IMR-90 (cell line): ENCODE measurements at regions not wholly inside any gene's neighbourhood (a gene's known extent, or its start where the extent isn't known, plus 50 kb on each side); places are given as distances from the start of the nearest gene placed in this dataset.

Experiments used
- ATAC-seq: fragments of 200-7000 bp; cut with Tn5 transposase; 2 replicates; pipeline ENCODE4 v1.9.1; 2020; ENCODE audit warnings: low read depth, mild to moderate bottlenecking, moderate library complexity
- BruUV-seq: library from RNA; stranded (reverse); fragments of 400-500 nt; replicated peaks from 2 replicates; lab custom pipeline; 2021; lab: Mats Ljungman, UMichigan
- CTCF ChIA-PET: fragments of 300-600 bp; formaldehyde crosslinking; extraction: SDS; loops from one replicate; lab custom pipeline; 2021; ENCODE audit warnings: antibody characterized with exemption; lab: Yijun Ruan, JAX
- POLR2A ChIA-PET: fragments of 300-600 bp; sonication (Branson Sonifier 250); formaldehyde crosslinking; loops from one replicate; lab custom pipeline; 2022; ENCODE audit warnings: antibody characterized with exemption; ENCODE audit not compliant: unreplicated experiment; lab: Charles Lee
- DNase-seq: peaks from one replicate; pipeline ENCODE4 v3.0.0; 2013
- H2AFZ ChIP-seq: replicated peaks from 2 replicates; pipeline ENCODE3; 2013; ENCODE audit warnings: low read length, mild to moderate bottlenecking; ENCODE audit not compliant: poor library complexity
- H2AK5ac ChIP-seq: 2 replicates; pipeline ENCODE4 v1.6.1; 2013; ENCODE audit warnings: low read depth, low read length, inconsistent platforms
- H2AK9ac ChIP-seq: replicated peaks from 2 replicates; pipeline ENCODE3; 2013; ENCODE audit warnings: mild to moderate bottlenecking, low read depth, low read length, moderate library complexity; ENCODE audit not compliant: poor library complexity
- H2BK120ac ChIP-seq: 2 replicates; pipeline ENCODE4 v1.6.1; 2013; ENCODE audit warnings: low read depth, low read length, inconsistent platforms
- H2BK15ac ChIP-seq: 3 replicates; pipeline ENCODE4 v1.6.1; 2013; ENCODE audit warnings: low read depth, low read length, inconsistent platforms
- H2BK20ac ChIP-seq: 2 replicates; pipeline ENCODE4 v1.6.1; 2013; ENCODE audit warnings: low read depth, mild to moderate bottlenecking, inconsistent platforms, low read length, moderate library complexity
- H2BK5ac ChIP-seq: 2 replicates; pipeline ENCODE4 v1.6.1; 2013; ENCODE audit warnings: mild to moderate bottlenecking, low read depth, low read length, inconsistent platforms; ENCODE audit not compliant: poor library complexity, severe bottlenecking
- H3K14ac ChIP-seq: replicated peaks from 2 replicates; pipeline ENCODE4 v1.6.1; 2013; ENCODE audit warnings: low read depth, low read length, inconsistent platforms
- H3K18ac ChIP-seq: 2 replicates; pipeline ENCODE4 v1.6.1; 2013; ENCODE audit warnings: low read depth, low read length, control low read depth
- H3K23ac ChIP-seq: 2 replicates; pipeline ENCODE4 v1.6.1; 2013; ENCODE audit warnings: low read depth, low read length, inconsistent platforms
- H3K27ac ChIP-seq: 2 replicates; pipeline ENCODE4 v1.5.1; 2013; ENCODE audit warnings: mild to moderate bottlenecking, control low read depth, low read length; ENCODE audit not compliant: insufficient read depth
- H3K27me3 ChIP-seq: 2 replicates; pipeline ENCODE4 v1.6.1; 2013; ENCODE audit warnings: low read length; ENCODE audit not compliant: control insufficient read depth, insufficient read depth
- H3K36me3 ChIP-seq: 2 replicates; pipeline ENCODE4 v1.6.1; 2013; ENCODE audit warnings: low read length, mixed read lengths; ENCODE audit not compliant: control insufficient read depth, insufficient read depth
- H3K4ac ChIP-seq: 2 replicates; pipeline ENCODE4 v1.6.1; 2013; ENCODE audit warnings: low read depth, low read length, inconsistent platforms
- H3K4me1 ChIP-seq: 2 replicates; pipeline ENCODE4 v1.6.1; 2013; ENCODE audit warnings: low read length, mixed read lengths; ENCODE audit not compliant: control insufficient read depth, insufficient read depth
- H3K4me2 ChIP-seq: 2 replicates; pipeline ENCODE4 v1.6.1; 2013; ENCODE audit warnings: low read depth, mild to moderate bottlenecking, control low read depth, low read length, moderate library complexity
- H3K4me3 ChIP-seq: 2 replicates; pipeline ENCODE4 v1.5.1; 2013; ENCODE audit warnings: low read depth, mild to moderate bottlenecking, control low read depth, low read length, moderate library complexity; ENCODE audit not compliant: insufficient read depth
- H3K56ac ChIP-seq: 2 replicates; pipeline ENCODE4 v1.6.1; 2013; ENCODE audit warnings: low read length, inconsistent platforms; ENCODE audit not compliant: insufficient read depth; ENCODE audit errors: extremely low read depth
- H3K79me1 ChIP-seq, 2 experiments: 2 replicates each; pipeline ENCODE4 v1.6.1; 2013; ENCODE audit warnings: low read length in 2 of 2, inconsistent platforms in 1 of 2, low read depth in 1 of 2
- H3K9ac ChIP-seq: 2 replicates; pipeline ENCODE4 v1.6.1; 2013; ENCODE audit warnings: low read depth, low read length, control low read depth
- H3K9me1 ChIP-seq: 2 replicates; pipeline ENCODE4 v1.6.1; 2013; ENCODE audit warnings: low read length, inconsistent platforms; ENCODE audit not compliant: insufficient read depth
- H3K9me3 ChIP-seq: 2 replicates; pipeline ENCODE4 v1.6.1; 2013; ENCODE audit warnings: low read length; ENCODE audit not compliant: control insufficient read depth, insufficient read depth
- H4K20me1 ChIP-seq: 2 replicates; pipeline ENCODE4 v1.6.1; 2013; ENCODE audit warnings: low read length, inconsistent platforms; ENCODE audit not compliant: insufficient read depth
- H4K5ac ChIP-seq: 2 replicates; pipeline ENCODE4 v1.6.1; 2013; ENCODE audit warnings: mild to moderate bottlenecking, low read depth, low read length, control low read depth
- H4K8ac ChIP-seq, 2 experiments: 2 replicates each; pipeline ENCODE4 v1.6.1; 2013; ENCODE audit warnings: low read depth in 2 of 2, low read length in 2 of 2, control low read depth in 1 of 2, inconsistent platforms in 1 of 2
- H4K91ac ChIP-seq: 2 replicates; pipeline ENCODE4 v1.6.1; 2013; ENCODE audit warnings: low read depth, low read length, inconsistent platforms; ENCODE audit not compliant: insufficient read depth
- BHLHE40 ChIP-seq: fragments of 150-350 bp; IDR thresholded peaks from 2 replicates; pipeline ENCODE4 v1.6.1; 2016; ENCODE audit warnings: mild to moderate bottlenecking, low read depth, low read length
- CEBPB ChIP-seq: IDR thresholded peaks from 2 replicates; pipeline ENCODE4 v1.6.1; 2012; ENCODE audit warnings: low read depth, low read length, improper control_type of control experiment
- MXI1 ChIP-seq: IDR thresholded peaks from 2 replicates; pipeline ENCODE4 v1.6.1; 2012; ENCODE audit warnings: low read depth, mild to moderate bottlenecking, low read length, moderate library complexity, borderline replicate concordance
- NFE2L2 ChIP-seq: fragments of 150-350 bp; IDR thresholded peaks from 2 replicates; pipeline ENCODE4 v1.6.1; 2016; ENCODE audit warnings: low read depth, mild to moderate bottlenecking, low read length
- SMC3 ChIP-seq: fragments of 150-350 bp; IDR thresholded peaks from 2 replicates; pipeline ENCODE4 v1.6.1; 2016; ENCODE audit warnings: low read depth, mild to moderate bottlenecking, antibody characterized with exemption, low read length, moderate library complexity
- WGBS, 2 experiments: methylation state at CpG; one replicate each; pipeline versions ENCODE4 v1.1.5 to v1.1.7; 2013; ENCODE audit warnings: missing lambda C conversion rate in 2 of 2; ENCODE audit not compliant: insufficient read length in 1 of 2; ENCODE audit errors: extremely low coverage in 2 of 2; 5-methylcytosine and 5-hydroxymethylcytosine counted together
- dilution Hi-C: fragments of 300-500 bp; cut with HindIII; formaldehyde crosslinking; loops from one replicate; pipeline ENCODE4 v1.14.3; 2018; ENCODE audit warnings: low sequenced_read_pairs; ENCODE audit not compliant: unreplicated experiment
- in situ Hi-C: fragments of 300-500 bp; cut with MboI; formaldehyde crosslinking; loops from 3 replicates; pipeline ENCODE4 v1.14.3; 2019; ENCODE audit warnings: low sequenced_read_pairs, inconsistent platforms, mixed read lengths
- intact Hi-C: fragments of 100-400 bp; cut with micrococcal nuclease; formaldehyde crosslinking; loops from 2 replicates; pipeline ENCODE4 v1.10.0; 2022
- TF ChIP-seq, protein P1 (sequence below): conservative IDR thresholded peaks from 2 replicates; pipeline ENCODE4 v1.5.1; 2012; ENCODE audit warnings: mild to moderate bottlenecking, low read depth, low read length, improper control_type of control experiment

- no peak overlapping the region for H3K18ac ChIP-seq
- H3K4me3 ChIP-seq = no peak overlapping the region
- POLR2A ChIA-PET = no interaction called here
- no peak overlapping the region for H2BK120ac ChIP-seq
- no peak overlapping the region for H2AK5ac ChIP-seq
- DNase-seq (no peak), ATAC-seq (no peak)
- no peaks in the 10 kb centered on the region for H3K79me1 ChIP-seq
- no peak overlapping the region for H4K5ac ChIP-seq
- H2AFZ ChIP-seq = no peak overlapping the region
- dilution Hi-C loops (no loop called here), in situ Hi-C loops (no loop called here), intact Hi-C loops (no loop called here)
- H2BK20ac ChIP-seq = no peak overlapping the region
- H2AK9ac ChIP-seq = no peak overlapping the region
- WGBS, 2 experiments = 72% methylated on average over 3 of the region's 4 CpGs; no CpG with 5 or more reads in 1 of the 2 experiments
- H3K14ac ChIP-seq = no peak overlapping the region
- H3K4ac ChIP-seq = no peak overlapping the region
- H3K36me3 ChIP-seq = no peaks in the 10 kb centered on the region
- no peak overlapping the region for H4K8ac ChIP-seq
- H3K9me1 ChIP-seq = no peaks in the 10 kb centered on the region
- H3K27me3 ChIP-seq = no peaks in the 10 kb centered on the region; the same call in 1 of the 2 replicates
- H3K27ac ChIP-seq = no peak overlapping the region
- H3K4me1 ChIP-seq = no peaks in the 10 kb centered on the region
- no peak overlapping the region for H2BK15ac ChIP-seq
- H3K9ac ChIP-seq = no peak overlapping the region
- H3K23ac ChIP-seq = no peak overlapping the region
- H4K20me1 ChIP-seq = no peaks in the 10 kb centered on the region
- no peak overlapping the region for H3K4me2 ChIP-seq
- no peaks in the 10 kb centered on the region for H3K9me3 ChIP-seq
- no peak overlapping the region for H3K56ac ChIP-seq
- no TSS peak for BruUV-seq
- TF ChIP-seq BHLHE40 (no peak), MXI1 (no peak), CEBPB (no peak), SMC3 (no peak), NFE2L2 (no peak)
- TF ChIP-seq, protein P1, sequence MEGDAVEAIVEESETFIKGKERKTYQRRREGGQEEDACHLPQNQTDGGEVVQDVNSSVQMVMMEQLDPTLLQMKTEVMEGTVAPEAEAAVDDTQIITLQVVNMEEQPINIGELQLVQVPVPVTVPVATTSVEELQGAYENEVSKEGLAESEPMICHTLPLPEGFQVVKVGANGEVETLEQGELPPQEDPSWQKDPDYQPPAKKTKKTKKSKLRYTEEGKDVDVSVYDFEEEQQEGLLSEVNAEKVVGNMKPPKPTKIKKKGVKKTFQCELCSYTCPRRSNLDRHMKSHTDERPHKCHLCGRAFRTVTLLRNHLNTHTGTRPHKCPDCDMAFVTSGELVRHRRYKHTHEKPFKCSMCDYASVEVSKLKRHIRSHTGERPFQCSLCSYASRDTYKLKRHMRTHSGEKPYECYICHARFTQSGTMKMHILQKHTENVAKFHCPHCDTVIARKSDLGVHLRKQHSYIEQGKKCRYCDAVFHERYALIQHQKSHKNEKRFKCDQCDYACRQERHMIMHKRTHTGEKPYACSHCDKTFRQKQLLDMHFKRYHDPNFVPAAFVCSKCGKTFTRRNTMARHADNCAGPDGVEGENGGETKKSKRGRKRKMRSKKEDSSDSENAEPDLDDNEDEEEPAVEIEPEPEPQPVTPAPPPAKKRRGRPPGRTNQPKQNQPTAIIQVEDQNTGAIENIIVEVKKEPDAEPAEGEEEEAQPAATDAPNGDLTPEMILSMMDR = no peak
- no peak overlapping the region for H2BK5ac ChIP-seq
- H4K91ac ChIP-seq = no peak overlapping the region
- CTCF ChIA-PET = no interaction called here
These were observed 265.4 kb downstream of the EN1 start for GRCh38 chr2:118582058-118582457.
